D721Med (cell line): ENCODE measurements at regions not wholly inside any gene's neighbourhood (a gene's known extent, or its start where the extent isn't known, plus 50 kb on each side); places are given as distances from the start of the nearest gene placed in this dataset.

Experiments used
- DNase-seq: peaks from one replicate; pipeline ENCODE4 v3.0.0; 2011; ENCODE audit warnings: low spot score; ENCODE audit not compliant: insufficient read length
- FAIRE-seq: peaks from 2 replicates; lab custom pipeline; 2011; peaks lifted over from hg19 to GRCh38; lab: Jason Lieb, UNC
- TF ChIP-seq, protein P1 (sequence below): IDR thresholded peaks from 2 replicates; pipeline ENCODE4 v1.5.1; 2012; ENCODE audit warnings: mild to moderate bottlenecking, control low read depth; ENCODE audit not compliant: insufficient read depth; ENCODE audit errors: missing control alignments

- FAIRE-seq, result no peak
Observed at GRCh38 chr6:92770540-92770939, 648.8 kb downstream of the EPHA7 start.

GRCh38 chr6:92767101-92767500 is 652.3 kb downstream of the EPHA7 start:
- FAIRE-seq, result no peak
- TF ChIP-seq, protein P1, sequence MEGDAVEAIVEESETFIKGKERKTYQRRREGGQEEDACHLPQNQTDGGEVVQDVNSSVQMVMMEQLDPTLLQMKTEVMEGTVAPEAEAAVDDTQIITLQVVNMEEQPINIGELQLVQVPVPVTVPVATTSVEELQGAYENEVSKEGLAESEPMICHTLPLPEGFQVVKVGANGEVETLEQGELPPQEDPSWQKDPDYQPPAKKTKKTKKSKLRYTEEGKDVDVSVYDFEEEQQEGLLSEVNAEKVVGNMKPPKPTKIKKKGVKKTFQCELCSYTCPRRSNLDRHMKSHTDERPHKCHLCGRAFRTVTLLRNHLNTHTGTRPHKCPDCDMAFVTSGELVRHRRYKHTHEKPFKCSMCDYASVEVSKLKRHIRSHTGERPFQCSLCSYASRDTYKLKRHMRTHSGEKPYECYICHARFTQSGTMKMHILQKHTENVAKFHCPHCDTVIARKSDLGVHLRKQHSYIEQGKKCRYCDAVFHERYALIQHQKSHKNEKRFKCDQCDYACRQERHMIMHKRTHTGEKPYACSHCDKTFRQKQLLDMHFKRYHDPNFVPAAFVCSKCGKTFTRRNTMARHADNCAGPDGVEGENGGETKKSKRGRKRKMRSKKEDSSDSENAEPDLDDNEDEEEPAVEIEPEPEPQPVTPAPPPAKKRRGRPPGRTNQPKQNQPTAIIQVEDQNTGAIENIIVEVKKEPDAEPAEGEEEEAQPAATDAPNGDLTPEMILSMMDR, result no peak
- DNase-seq, result no peak

More at GRCh38 chr6:92770540-92770939, 648.8 kb downstream of the EPHA7 start:
- no peak for DNase-seq
- TF ChIP-seq, protein P1, result no peak

DNA sequence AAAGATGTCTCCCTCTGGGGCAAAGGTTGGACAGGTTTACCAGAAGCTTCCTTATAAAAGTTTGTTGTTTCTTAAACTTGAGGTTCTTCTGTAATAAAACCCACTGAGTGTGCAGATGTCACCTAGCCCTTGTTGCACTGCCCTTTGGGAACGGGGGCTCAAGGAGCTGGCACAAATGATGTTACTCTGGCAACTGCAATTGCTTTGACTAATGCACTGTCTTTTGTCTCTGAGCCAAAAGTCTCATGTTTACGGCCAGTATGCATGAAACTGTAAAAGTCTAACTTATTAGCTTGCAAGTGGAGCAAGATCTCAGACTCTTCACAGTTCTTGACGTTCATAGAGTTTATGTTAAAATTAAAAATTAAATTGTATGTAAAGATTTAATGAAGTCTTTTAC is 655.7 kb downstream of the EPHA7 start:
- FAIRE-seq, result no peak
- TF ChIP-seq, protein P1, result no peak
- no peak for DNase-seq

- DNase-seq (no peak), FAIRE-seq (no peak)
- TF ChIP-seq, protein P1, result no peak
Observed at GRCh38 chr6:92763274-92763584, 656.1 kb downstream of the EPHA7 start.

GRCh38 chr6:92762443-92763273 is 656.7 kb downstream of the EPHA7 start:
- TF ChIP-seq, protein P1, result no peak
- DNase-seq (no peak), FAIRE-seq (no peak)

GRCh38 chr6:92759178-92759577 is 660.2 kb downstream of the EPHA7 start:
- no peak for FAIRE-seq
- no peak for DNase-seq
- TF ChIP-seq, protein P1, result no peak

DNA sequence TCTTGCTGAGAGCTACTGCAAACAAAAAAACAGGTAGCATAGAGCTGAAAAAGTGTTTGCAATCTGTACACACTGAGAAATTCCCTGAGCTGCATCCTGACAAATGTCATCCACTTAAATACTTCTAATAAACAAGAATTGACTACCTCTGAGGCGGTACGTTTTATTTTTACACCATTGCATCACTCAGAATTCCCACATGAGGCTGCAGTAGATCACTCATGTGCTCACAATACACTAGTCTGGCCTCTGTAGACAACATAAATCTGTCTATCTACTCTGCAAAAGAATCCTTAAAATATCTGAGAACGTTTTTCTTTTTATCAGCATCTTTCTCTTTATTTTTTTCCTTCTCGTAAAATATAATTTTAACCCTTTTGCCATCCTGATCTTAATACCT is 661.4 kb downstream of the EPHA7 start:
- DNase-seq (no peak), FAIRE-seq (no peak)
- TF ChIP-seq, protein P1, result no peak
